HUES48 (cell line): ENCODE measurements at regions not wholly inside any gene's neighbourhood (a gene's known extent, or its start where the extent isn't known, plus 50 kb on each side); places are given as distances from the start of the nearest gene placed in this dataset.

Source experiments
- H3K27ac ChIP-seq: one replicate; pipeline ENCODE4 v1.7.0; 2013; ENCODE audit warnings: low read depth, low read length, inconsistent platforms
- H3K27me3 ChIP-seq: 2 replicates; pipeline ENCODE4 v1.6.1; 2013; ENCODE audit warnings: mild to moderate bottlenecking, low read length; ENCODE audit not compliant: control insufficient read depth, insufficient read depth
- H3K36me3 ChIP-seq: 2 replicates; pipeline ENCODE4 v1.6.1; 2013; ENCODE audit warnings: low read length; ENCODE audit not compliant: control insufficient read depth, insufficient read depth
- H3K4me1 ChIP-seq: 2 replicates; pipeline ENCODE4 v1.6.1; 2013; ENCODE audit warnings: mild to moderate bottlenecking, low read length; ENCODE audit not compliant: control insufficient read depth, insufficient read depth
- H3K4me3 ChIP-seq: 2 replicates; pipeline ENCODE4 v1.5.1; 2013; ENCODE audit warnings: mild to moderate bottlenecking, low read depth, low read length
- H3K9ac ChIP-seq: 2 replicates; pipeline ENCODE4 v1.6.1; 2013; ENCODE audit warnings: mild to moderate bottlenecking, low read depth, low read length, moderate library complexity
- H3K9me3 ChIP-seq: 2 replicates; pipeline ENCODE4 v1.6.1; 2013; ENCODE audit warnings: low read length; ENCODE audit not compliant: control insufficient read depth, insufficient read depth

GRCh38 chrX:15985937-15986336 lies 131.3 kb upstream of the AP1S2 start:
- H3K36me3 ChIP-seq = no peaks in the 10 kb centered on the region
- no peaks in the 10 kb centered on the region for H3K9me3 ChIP-seq
- no peak overlapping the region for H3K9ac ChIP-seq
- peaks cover 19% of the 10 kb centered on the region; the same call in 1 of the 2 replicates for H3K4me1 ChIP-seq
- no peak overlapping the region for H3K27ac ChIP-seq
- no peaks in the 10 kb centered on the region for H3K27me3 ChIP-seq
- H3K4me3 ChIP-seq = no peak overlapping the region

GRCh38 chrX:15983034-15983433 lies 128.4 kb upstream of the AP1S2 start:
- Histone ChIP-seq H3K27ac (no peak overlapping the region), H3K9ac (no peak overlapping the region), H3K27me3 (no peaks in the 10 kb centered on the region), H3K4me1 (0 out of 2 replicates have a peak, but pooled peaks cover 2% of the 10 kb centered on the region), H3K36me3 (no peaks in the 10 kb centered on the region), H3K4me3 (no peak overlapping the region), H3K9me3 (no peaks in the 10 kb centered on the region)

GRCh38 chrX:15977644-15978043 lies 123.0 kb upstream of the AP1S2 start:
- H3K9ac ChIP-seq = no peak overlapping the region
- H3K4me3 ChIP-seq = no peak overlapping the region

DNA sequence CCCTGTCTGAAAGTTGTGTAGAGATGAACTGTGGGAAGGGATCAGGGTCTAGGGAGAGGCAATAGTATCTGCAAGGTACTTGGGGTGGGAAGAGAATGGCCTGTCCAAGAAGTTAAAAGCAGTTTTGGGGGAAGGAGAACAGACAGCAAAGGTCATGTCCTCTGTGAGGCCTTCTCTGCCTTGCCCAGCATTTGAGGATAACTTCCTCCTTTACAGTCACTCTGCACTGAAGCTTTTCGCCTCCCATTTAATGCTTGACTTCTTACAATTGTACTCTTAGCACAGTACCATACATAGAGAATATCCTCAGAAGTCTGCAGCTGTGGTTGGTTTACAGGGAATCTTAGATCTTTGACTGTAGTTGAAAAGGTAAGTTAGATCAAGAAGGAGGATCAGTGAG lies 121.8 kb upstream of the AP1S2 start:
- no peak overlapping the region for H3K27ac ChIP-seq
- H3K9me3 ChIP-seq = no peaks in the 10 kb centered on the region
- H3K4me1 ChIP-seq = 0 out of 2 replicates have a peak, but pooled peaks cover 7% of the 10 kb centered on the region
- H3K36me3 ChIP-seq = no peaks in the 10 kb centered on the region
- no peak overlapping the region for H3K9ac ChIP-seq
- H3K27me3 ChIP-seq = no peaks in the 10 kb centered on the region
- H3K4me3 ChIP-seq = no peak overlapping the region

More at GRCh38 chrX:15977644-15978043, 123.0 kb upstream of the AP1S2 start:
- Histone ChIP-seq H3K27me3 (no peaks in the 10 kb centered on the region), H3K27ac (no peak overlapping the region), H3K4me1 (0 out of 2 replicates have a peak, but pooled peaks cover 10% of the 10 kb centered on the region), H3K9me3 (no peaks in the 10 kb centered on the region), H3K36me3 (no peaks in the 10 kb centered on the region)

DNA sequence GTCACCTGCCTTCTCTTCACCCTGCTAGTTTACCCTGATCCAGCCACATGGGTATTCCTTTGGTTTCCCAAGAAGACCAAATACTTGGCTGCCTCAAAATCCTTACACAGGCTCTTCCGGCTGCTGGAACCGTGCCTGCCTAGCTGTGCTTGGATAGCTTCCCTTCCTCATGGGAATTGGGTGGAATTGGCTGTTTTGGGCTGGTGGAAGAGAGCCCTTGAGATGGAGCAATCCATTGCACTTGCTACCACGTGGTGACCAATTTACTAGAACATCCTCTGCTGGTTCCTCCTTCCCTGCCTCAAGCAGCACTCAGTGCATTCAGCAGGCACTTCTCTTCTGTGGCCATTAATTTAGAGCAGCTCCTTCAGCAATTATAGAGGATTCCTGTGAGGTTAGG lies 119.3 kb upstream of the AP1S2 start:
- Histone ChIP-seq H3K4me1 (0 out of 2 replicates have a peak, but pooled peaks cover 7% of the 10 kb centered on the region), H3K36me3 (no peaks in the 10 kb centered on the region), H3K27me3 (no peaks in the 10 kb centered on the region)

GRCh38 chrX:15973299-15973698 lies 118.7 kb upstream of the AP1S2 start:
- Histone ChIP-seq H3K27me3 (no peaks in the 10 kb centered on the region), H3K9me3 (no peaks in the 10 kb centered on the region), H3K27ac (no peak overlapping the region), H3K4me1 (0 out of 2 replicates have a peak, but pooled peaks cover 7% of the 10 kb centered on the region), H3K36me3 (no peaks in the 10 kb centered on the region), H3K9ac (no peak overlapping the region), H3K4me3 (no peak overlapping the region)

More for the DNA sequence above, 119.3 kb upstream of the AP1S2 start:
- no peak overlapping the region for H3K9ac ChIP-seq
- H3K9me3 ChIP-seq = no peaks in the 10 kb centered on the region
- H3K4me3 ChIP-seq = no peak overlapping the region
- no peak overlapping the region for H3K27ac ChIP-seq

- H3K36me3 ChIP-seq = no peaks in the 10 kb centered on the region
- H3K27ac ChIP-seq = no peak overlapping the region
- H3K27me3 ChIP-seq = no peaks in the 10 kb centered on the region
- H3K9me3 ChIP-seq = no peaks in the 10 kb centered on the region
- no peak overlapping the region for H3K4me3 ChIP-seq
- H3K4me1 ChIP-seq = no peaks in the 10 kb centered on the region
- no peak overlapping the region for H3K9ac ChIP-seq
These were observed 117.1 kb upstream of the AP1S2 start for GRCh38 chrX:15971696-15972095.

GRCh38 chrX:15963858-15964257 lies 109.2 kb upstream of the AP1S2 start:
- H3K9me3 ChIP-seq = no peaks in the 10 kb centered on the region
- peaks cover 18% of the 10 kb centered on the region for H3K4me1 ChIP-seq
- H3K27ac ChIP-seq = no peak overlapping the region
- H3K9ac ChIP-seq = no peak overlapping the region
- H3K27me3 ChIP-seq = no peaks in the 10 kb centered on the region
- no peak overlapping the region for H3K4me3 ChIP-seq
- no peaks in the 10 kb centered on the region for H3K36me3 ChIP-seq

GRCh38 chrX:15960237-15960636 lies 105.6 kb upstream of the AP1S2 start:
- Histone ChIP-seq H3K27me3 (no peaks in the 10 kb centered on the region), H3K4me3 (no peak overlapping the region), H3K36me3 (no peaks in the 10 kb centered on the region), H3K4me1 (peaks cover 35% of the 10 kb centered on the region), H3K9me3 (no peaks in the 10 kb centered on the region), H3K9ac (no peak overlapping the region), H3K27ac (no peak overlapping the region)

DNA sequence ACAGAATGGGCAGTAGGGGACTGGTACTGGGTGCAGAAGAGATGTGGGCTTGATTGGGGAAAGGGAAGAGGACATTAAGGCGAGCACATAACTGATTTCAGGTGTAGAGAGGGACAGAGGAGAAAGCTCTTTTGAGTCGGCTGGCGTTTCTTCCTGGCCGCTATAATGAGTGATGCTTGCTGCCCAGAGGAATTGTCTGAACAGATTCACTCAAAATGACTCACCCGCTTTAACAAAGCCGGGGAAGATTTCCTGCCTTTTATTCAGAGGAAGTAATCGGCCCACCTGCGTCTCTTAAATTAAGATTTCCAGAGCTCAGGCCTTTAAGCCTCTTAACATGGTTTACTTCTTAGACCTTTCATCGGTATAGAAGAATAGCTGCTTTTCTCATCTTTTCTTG lies 102.1 kb upstream of the AP1S2 start:
- Histone ChIP-seq H3K9ac (peak overlapping the region; percentile 17; the same call in 1 of the 2 replicates), H3K9me3 (no peaks in the 10 kb centered on the region), H3K27me3 (no peaks in the 10 kb centered on the region), H3K4me1 (peaks cover 18% of the 10 kb centered on the region), H3K36me3 (no peaks in the 10 kb centered on the region), H3K27ac (peak overlapping the region; percentile 89), H3K4me3 (no peak overlapping the region)

DNA sequence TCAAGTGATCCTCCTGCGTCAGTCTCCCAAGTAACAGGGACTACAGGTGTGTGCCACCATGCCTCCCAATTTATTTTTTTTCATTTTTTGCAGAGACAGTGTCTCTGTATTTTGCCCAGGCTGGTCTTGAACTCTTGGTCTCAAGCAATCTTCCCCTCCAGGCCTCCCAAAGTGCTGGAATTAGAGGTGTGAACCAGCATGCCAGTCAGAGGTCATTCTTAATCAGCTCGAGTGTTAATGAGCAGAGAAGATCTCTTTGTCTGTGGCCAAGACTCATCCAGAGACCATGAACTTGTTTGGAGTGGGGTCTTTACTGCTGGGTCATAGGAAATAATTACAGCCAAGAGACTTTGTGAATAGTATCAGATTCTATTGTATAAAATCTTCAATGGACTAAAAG lies 99.2 kb upstream of the AP1S2 start:
- Histone ChIP-seq H3K27me3 (no peaks in the 10 kb centered on the region), H3K27ac (no peak overlapping the region)

DNA sequence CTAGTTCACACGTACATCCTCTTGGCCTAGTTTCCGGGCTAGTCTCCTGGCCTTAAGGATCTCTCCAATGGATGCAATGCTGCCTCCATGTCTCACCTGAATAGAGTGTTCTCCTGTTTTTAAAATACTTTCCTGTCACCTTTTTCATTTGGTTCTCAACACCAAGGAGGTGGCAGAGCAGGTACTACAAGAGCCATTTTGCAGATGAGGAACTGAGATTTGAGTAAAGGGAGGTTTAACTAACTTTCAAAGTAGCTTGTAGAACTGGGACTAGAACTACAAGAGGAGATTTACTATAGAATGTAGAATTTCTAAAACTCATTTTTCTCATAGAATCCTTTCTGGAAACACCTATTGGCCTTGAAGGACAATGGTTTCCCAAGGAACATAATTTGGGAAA lies 97.6 kb upstream of the AP1S2 start:
- no peak overlapping the region for H3K9ac ChIP-seq
- H3K4me1 ChIP-seq = peaks cover 24% of the 10 kb centered on the region
- H3K9me3 ChIP-seq = no peaks in the 10 kb centered on the region
- no peak overlapping the region for H3K27ac ChIP-seq
- H3K27me3 ChIP-seq = no peaks in the 10 kb centered on the region
- H3K4me3 ChIP-seq = no peak overlapping the region
- no peaks in the 10 kb centered on the region for H3K36me3 ChIP-seq

More for the DNA sequence above, 99.2 kb upstream of the AP1S2 start:
- H3K9me3 ChIP-seq = no peaks in the 10 kb centered on the region
- no peaks in the 10 kb centered on the region for H3K36me3 ChIP-seq
- no peak overlapping the region for H3K4me3 ChIP-seq
- peaks cover 18% of the 10 kb centered on the region for H3K4me1 ChIP-seq
- no peak overlapping the region for H3K9ac ChIP-seq
